ENCODE measurements at regions not wholly inside any gene's neighbourhood (a gene's known extent, or its start where the extent isn't known, plus 50 kb on each side); places are given as distances from the start of the nearest gene placed in this dataset.

- TF ChIP-seq ISL1 (CRISPR knock-in tag; IDR thresholded peaks at IDR 0.05) (no peak), RARB (CRISPR knock-in tag; IDR thresholded peaks at IDR 0.05) (no peak), ZFP30 (CRISPR knock-in tag; IDR thresholded peaks at IDR 0.05) (no peak), ZNF8 (CRISPR knock-in tag; IDR thresholded peaks at IDR 0.05) (no peak), CSDC2 (CRISPR knock-in tag; IDR thresholded peaks at IDR 0.05) (no peak), ARNTL (CRISPR knock-in tag; IDR thresholded peaks at IDR 0.05; ENCODE audit: borderline replicate concordance, low read depth) (no peak), TCF4 (CRISPR knock-in tag; IDR thresholded peaks at IDR 0.05; ENCODE audit: borderline replicate concordance) (no peak), BACH2 (CRISPR knock-in tag; IDR thresholded peaks at IDR 0.05; ENCODE audit: borderline replicate concordance) (no peak), ZC3H10 (CRISPR knock-in tag; IDR thresholded peaks at IDR 0.05) (no peak)
- TF ChIP-seq, protein P1, sequence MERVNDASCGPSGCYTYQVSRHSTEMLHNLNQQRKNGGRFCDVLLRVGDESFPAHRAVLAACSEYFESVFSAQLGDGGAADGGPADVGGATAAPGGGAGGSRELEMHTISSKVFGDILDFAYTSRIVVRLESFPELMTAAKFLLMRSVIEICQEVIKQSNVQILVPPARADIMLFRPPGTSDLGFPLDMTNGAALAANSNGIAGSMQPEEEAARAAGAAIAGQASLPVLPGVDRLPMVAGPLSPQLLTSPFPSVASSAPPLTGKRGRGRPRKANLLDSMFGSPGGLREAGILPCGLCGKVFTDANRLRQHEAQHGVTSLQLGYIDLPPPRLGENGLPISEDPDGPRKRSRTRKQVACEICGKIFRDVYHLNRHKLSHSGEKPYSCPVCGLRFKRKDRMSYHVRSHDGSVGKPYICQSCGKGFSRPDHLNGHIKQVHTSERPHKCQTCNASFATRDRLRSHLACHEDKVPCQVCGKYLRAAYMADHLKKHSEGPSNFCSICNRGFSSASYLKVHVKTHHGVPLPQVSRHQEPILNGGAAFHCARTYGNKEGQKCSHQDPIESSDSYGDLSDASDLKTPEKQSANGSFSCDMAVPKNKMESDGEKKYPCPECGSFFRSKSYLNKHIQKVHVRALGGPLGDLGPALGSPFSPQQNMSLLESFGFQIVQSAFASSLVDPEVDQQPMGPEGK (CRISPR knock-in tag; IDR thresholded peaks at IDR 0.05; ENCODE audit: borderline replicate concordance): no peak
Observed at GRCh38 chrX:124605511-124605910, 259.1 kb downstream of the SH2D1A start.
